Prostate gland (tissue), 2 donors: ENCODE measurements at regions not wholly inside any gene's neighbourhood (a gene's known extent, or its start where the extent isn't known, plus 50 kb on each side); places are given as distances from the start of the nearest gene placed in this dataset.

Source experiments
- POLR2A ChIP-seq: fragments of 450-650 bp; IDR thresholded peaks from one replicate; pipeline ENCODE4 v1.6.1; 2016; ENCODE audit warnings: antibody characterized with exemption, mild to moderate bottlenecking
- POLR2AphosphoS5 ChIP-seq: sonication (generic); formaldehyde crosslinking; IDR thresholded peaks from one replicate; pipeline ENCODE4 v1.6.1; 2017; ENCODE audit warnings: antibody characterized with exemption
- TF ChIP-seq, protein P1 (sequence below), 4 experiments: fragments of 200-600 bp in 2 of 4; fragments of 450-650 bp in 2 of 4; sonication (generic) in 2 of 4; IDR thresholded peaks; 1 replicate in 3 of 4; 2 replicates in 1 of 4; pipeline ENCODE4 v1.5.1; 2016 to 2019; ENCODE audit warnings: antibody characterized with exemption in 4 of 4, mild to moderate bottlenecking in 2 of 4, moderate library complexity in 2 of 4

DNA sequence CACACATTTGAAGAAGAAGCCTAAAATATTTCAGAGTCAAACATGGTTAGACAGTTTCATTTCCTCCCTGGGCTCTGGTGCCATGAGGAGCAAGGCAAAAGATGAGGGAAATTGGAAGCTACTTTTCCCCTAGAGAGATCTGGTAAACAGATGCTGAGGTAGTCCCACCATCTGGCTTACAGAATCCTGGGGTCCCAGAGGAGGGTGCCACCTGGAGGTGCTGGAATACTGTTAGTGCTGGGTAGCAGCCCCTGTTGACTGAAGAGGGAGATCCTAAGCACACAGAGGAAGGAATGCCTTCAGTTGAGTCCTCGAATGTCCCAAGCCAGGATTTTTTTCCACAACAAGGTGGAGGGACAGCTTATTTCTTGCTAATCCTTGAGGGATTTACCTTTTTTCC lies 160.1 kb downstream of the FZD1 start:
- TF ChIP-seq, protein P1, sequence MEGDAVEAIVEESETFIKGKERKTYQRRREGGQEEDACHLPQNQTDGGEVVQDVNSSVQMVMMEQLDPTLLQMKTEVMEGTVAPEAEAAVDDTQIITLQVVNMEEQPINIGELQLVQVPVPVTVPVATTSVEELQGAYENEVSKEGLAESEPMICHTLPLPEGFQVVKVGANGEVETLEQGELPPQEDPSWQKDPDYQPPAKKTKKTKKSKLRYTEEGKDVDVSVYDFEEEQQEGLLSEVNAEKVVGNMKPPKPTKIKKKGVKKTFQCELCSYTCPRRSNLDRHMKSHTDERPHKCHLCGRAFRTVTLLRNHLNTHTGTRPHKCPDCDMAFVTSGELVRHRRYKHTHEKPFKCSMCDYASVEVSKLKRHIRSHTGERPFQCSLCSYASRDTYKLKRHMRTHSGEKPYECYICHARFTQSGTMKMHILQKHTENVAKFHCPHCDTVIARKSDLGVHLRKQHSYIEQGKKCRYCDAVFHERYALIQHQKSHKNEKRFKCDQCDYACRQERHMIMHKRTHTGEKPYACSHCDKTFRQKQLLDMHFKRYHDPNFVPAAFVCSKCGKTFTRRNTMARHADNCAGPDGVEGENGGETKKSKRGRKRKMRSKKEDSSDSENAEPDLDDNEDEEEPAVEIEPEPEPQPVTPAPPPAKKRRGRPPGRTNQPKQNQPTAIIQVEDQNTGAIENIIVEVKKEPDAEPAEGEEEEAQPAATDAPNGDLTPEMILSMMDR (IDR thresholded peaks at IDR 0.05): no peak
- TF ChIP-seq POLR2AphosphoS5 (no peak), POLR2A (no peak)
